Panc1 (cell line): ENCODE measurements at regions not wholly inside any gene's neighbourhood (a gene's known extent, or its start where the extent isn't known, plus 50 kb on each side); places are given as distances from the start of the nearest gene placed in this dataset.

Experiments
- ATAC-seq: fragments of 200-7000 bp; cut with Tn5 transposase; 2 replicates; pipeline ENCODE4 v1.9.1; 2020; ENCODE audit warnings: mild to moderate bottlenecking, moderate library complexity
- BruUV-seq: library from RNA; stranded (reverse); fragments of 400-500 nt; replicated peaks from 2 replicates; lab custom pipeline; 2021; lab: Mats Ljungman, UMichigan
- CTCF ChIA-PET: fragments of 300-600 bp; sonication (Branson Sonifier 250); formaldehyde crosslinking; loops from one replicate; lab custom pipeline; 2022; ENCODE audit warnings: antibody characterized with exemption; lab: Charles Lee
- POLR2A ChIA-PET: fragments of 300-600 bp; sonication (Branson Sonifier 250); formaldehyde crosslinking; loops from one replicate; lab custom pipeline; 2022; ENCODE audit warnings: antibody characterized with exemption; lab: Charles Lee
- DNase-seq: peaks from one replicate; pipeline ENCODE4 v3.0.0-alpha.2; 2010; ENCODE audit warnings: low read depth, low spot score
- H3K27ac ChIP-seq: 2 replicates; pipeline ENCODE4 v1.5.1; 2011; ENCODE audit warnings: mild to moderate bottlenecking, low read length, inconsistent platforms
- H3K27me3 ChIP-seq: fragments of 200-500 bp; sonication (Bioruptor generic); 2 replicates; pipeline ENCODE4 v1.6.0; 2014; ENCODE audit warnings: low read length, inconsistent platforms; ENCODE audit not compliant: control insufficient read depth, insufficient read depth
- H3K36me3 ChIP-seq: fragments of 200-500 bp; sonication (Bioruptor generic); 2 replicates; pipeline ENCODE4 v1.5.1; 2014; ENCODE audit warnings: inconsistent platforms, mild to moderate bottlenecking, low read length, moderate library complexity; ENCODE audit not compliant: control insufficient read depth, insufficient read depth
- H3K4me1 ChIP-seq: 2 replicates; pipeline ENCODE4 v1.5.1; 2011; ENCODE audit warnings: inconsistent platforms, mild to moderate bottlenecking, low read length, moderate library complexity; ENCODE audit not compliant: control insufficient read depth, insufficient read depth
- H3K4me3 ChIP-seq, 2 experiments: 2 replicates each; pipeline ENCODE4 v1.5.1; 2011 to 2012; ENCODE audit warnings: low read depth in 2 of 2, low read length in 2 of 2, mild to moderate bottlenecking in 2 of 2, inconsistent platforms in 1 of 2, moderate library complexity in 1 of 2
- H3K9me3 ChIP-seq: fragments of 200-500 bp; sonication (Bioruptor generic); 2 replicates; pipeline ENCODE4 v1.5.1; 2014; ENCODE audit warnings: low read depth, mild to moderate bottlenecking, inconsistent platforms, low read length, moderate library complexity; ENCODE audit not compliant: control insufficient read depth, insufficient read depth
- POLR2AphosphoS5 ChIP-seq: IDR thresholded peaks from 2 replicates; pipeline ENCODE4 v1.6.1; 2012; ENCODE audit warnings: mild to moderate bottlenecking, low read depth, low read length, moderate library complexity
- SIN3A ChIP-seq: IDR thresholded peaks from 2 replicates; pipeline ENCODE4 v1.6.1; 2012; ENCODE audit warnings: low read depth, mild to moderate bottlenecking, low read length, moderate library complexity, borderline replicate concordance; ENCODE audit not compliant: insufficient read depth
- TCF7L2 ChIP-seq: IDR thresholded peaks from 2 replicates; pipeline ENCODE4 v1.6.1; 2011; ENCODE audit warnings: mild to moderate bottlenecking, low read depth, low read length, inconsistent platforms
- in situ Hi-C: cut with HindIII; loops from 2 replicates; pipeline ENCODE4 v1.10.0; 2016; ENCODE audit warnings: low sequenced_read_pairs, low pct_unique_long_range_greater_than_20kb
- intact Hi-C: fragments of 100-400 bp; cut with micrococcal nuclease; formaldehyde crosslinking; loops from one replicate; pipeline ENCODE4 v1.10.0; 2022; ENCODE audit not compliant: unreplicated experiment
- TF ChIP-seq, protein P1 (sequence below), 2 experiments: IDR thresholded peaks; 2 replicates each; pipeline ENCODE4 v1.6.1; 2011 to 2012; ENCODE audit warnings: low read depth in 2 of 2, control low read depth in 1 of 2, low read length in 1 of 2, mild to moderate bottlenecking in 1 of 2, moderate library complexity in 1 of 2; ENCODE audit not compliant: insufficient read depth in 1 of 2
- TF ChIP-seq, protein P2 (sequence below): fragments of 450-650 bp; IDR thresholded peaks from 2 replicates; pipeline ENCODE4 v1.5.1; 2017; ENCODE audit warnings: mild to moderate bottlenecking

DNA sequence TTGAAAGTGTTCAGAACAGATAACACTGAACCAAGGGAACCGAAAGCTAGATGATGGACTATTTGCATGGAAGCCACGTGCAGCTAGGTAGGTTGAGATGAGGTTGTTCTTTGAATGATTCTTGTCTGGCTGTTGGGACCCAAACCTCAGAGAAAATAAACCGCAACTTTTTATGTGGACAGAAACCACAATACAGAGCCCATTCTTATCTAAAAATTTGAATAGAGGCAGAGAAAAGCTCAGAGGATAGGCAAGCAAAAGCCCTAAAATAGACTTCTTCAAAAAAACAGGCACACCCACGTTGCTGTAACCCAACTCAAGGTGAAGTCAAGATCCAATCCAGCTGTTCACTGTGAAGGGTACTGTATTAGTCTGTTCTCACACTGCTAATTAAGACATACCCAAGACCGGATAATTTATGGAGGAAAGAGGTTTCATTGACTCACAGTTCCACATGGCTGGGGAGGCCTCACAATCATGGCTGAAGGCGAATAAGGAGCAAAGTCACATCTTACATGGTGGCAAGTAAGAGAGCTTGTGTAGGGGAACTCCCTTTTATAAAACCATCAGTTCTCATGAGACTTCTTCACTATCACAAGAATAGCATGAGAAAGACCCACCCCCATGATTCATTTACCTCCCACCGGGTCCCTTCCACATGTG, 353.8 kb downstream of the AACS start:
- no peak for ATAC-seq
- H3K9me3 ChIP-seq, result no peaks in the 10 kb centered on the region
- H3K36me3 ChIP-seq, result no peaks in the 10 kb centered on the region
- no peak overlapping the region for H3K27ac ChIP-seq
- no peaks in the 10 kb centered on the region for H3K4me1 ChIP-seq
- POLR2A ChIA-PET, result no interaction called here
- no peak for DNase-seq
- in situ Hi-C loops, result no loop called here
- intact Hi-C loops, result no loop called here
- TF ChIP-seq SIN3A, result no peak
- TF ChIP-seq, protein P1, sequence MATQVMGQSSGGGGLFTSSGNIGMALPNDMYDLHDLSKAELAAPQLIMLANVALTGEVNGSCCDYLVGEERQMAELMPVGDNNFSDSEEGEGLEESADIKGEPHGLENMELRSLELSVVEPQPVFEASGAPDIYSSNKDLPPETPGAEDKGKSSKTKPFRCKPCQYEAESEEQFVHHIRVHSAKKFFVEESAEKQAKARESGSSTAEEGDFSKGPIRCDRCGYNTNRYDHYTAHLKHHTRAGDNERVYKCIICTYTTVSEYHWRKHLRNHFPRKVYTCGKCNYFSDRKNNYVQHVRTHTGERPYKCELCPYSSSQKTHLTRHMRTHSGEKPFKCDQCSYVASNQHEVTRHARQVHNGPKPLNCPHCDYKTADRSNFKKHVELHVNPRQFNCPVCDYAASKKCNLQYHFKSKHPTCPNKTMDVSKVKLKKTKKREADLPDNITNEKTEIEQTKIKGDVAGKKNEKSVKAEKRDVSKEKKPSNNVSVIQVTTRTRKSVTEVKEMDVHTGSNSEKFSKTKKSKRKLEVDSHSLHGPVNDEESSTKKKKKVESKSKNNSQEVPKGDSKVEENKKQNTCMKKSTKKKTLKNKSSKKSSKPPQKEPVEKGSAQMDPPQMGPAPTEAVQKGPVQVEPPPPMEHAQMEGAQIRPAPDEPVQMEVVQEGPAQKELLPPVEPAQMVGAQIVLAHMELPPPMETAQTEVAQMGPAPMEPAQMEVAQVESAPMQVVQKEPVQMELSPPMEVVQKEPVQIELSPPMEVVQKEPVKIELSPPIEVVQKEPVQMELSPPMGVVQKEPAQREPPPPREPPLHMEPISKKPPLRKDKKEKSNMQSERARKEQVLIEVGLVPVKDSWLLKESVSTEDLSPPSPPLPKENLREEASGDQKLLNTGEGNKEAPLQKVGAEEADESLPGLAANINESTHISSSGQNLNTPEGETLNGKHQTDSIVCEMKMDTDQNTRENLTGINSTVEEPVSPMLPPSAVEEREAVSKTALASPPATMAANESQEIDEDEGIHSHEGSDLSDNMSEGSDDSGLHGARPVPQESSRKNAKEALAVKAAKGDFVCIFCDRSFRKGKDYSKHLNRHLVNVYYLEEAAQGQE (IDR thresholded peaks at IDR 0.05; ENCODE audit: insufficient read depth in 1 of 2, low read depth in 2 of 2, low read length in 1 of 2), result no peak
- no peak for TF ChIP-seq TCF7L2
- TF ChIP-seq, protein P2, sequence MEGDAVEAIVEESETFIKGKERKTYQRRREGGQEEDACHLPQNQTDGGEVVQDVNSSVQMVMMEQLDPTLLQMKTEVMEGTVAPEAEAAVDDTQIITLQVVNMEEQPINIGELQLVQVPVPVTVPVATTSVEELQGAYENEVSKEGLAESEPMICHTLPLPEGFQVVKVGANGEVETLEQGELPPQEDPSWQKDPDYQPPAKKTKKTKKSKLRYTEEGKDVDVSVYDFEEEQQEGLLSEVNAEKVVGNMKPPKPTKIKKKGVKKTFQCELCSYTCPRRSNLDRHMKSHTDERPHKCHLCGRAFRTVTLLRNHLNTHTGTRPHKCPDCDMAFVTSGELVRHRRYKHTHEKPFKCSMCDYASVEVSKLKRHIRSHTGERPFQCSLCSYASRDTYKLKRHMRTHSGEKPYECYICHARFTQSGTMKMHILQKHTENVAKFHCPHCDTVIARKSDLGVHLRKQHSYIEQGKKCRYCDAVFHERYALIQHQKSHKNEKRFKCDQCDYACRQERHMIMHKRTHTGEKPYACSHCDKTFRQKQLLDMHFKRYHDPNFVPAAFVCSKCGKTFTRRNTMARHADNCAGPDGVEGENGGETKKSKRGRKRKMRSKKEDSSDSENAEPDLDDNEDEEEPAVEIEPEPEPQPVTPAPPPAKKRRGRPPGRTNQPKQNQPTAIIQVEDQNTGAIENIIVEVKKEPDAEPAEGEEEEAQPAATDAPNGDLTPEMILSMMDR, result no peak
- TF ChIP-seq POLR2AphosphoS5, result no peak
- CTCF ChIA-PET, result no interaction called here
- no peak overlapping the region for H3K4me3 ChIP-seq
- peaks cover 7% of the 10 kb centered on the region for H3K27me3 ChIP-seq
- no TSS peak for BruUV-seq

- no peak for ATAC-seq
- no peak overlapping the region for H3K27ac ChIP-seq
- no TSS peak for BruUV-seq
- POLR2A ChIA-PET, result no interaction called here
- DNase-seq, result no peak
- no peaks in the 10 kb centered on the region for H3K27me3 ChIP-seq
- TF ChIP-seq TCF7L2, result no peak
- TF ChIP-seq POLR2AphosphoS5, result no peak
- TF ChIP-seq, protein P2, result no peak
- no peak for TF ChIP-seq SIN3A
- TF ChIP-seq, protein P1 (IDR thresholded peaks at IDR 0.05; ENCODE audit: insufficient read depth in 1 of 2, low read depth in 2 of 2, low read length in 1 of 2), result no peak
- no peaks in the 10 kb centered on the region for H3K36me3 ChIP-seq
- H3K4me1 ChIP-seq, result no peaks in the 10 kb centered on the region
- CTCF ChIA-PET, result no interaction called here
- in situ Hi-C loops (no loop called here), intact Hi-C loops (no loop called here)
- H3K4me3 ChIP-seq, result no peak overlapping the region
- H3K9me3 ChIP-seq, result no peaks in the 10 kb centered on the region
Observed at GRCh38 chr12:125424909-125425308, 359.7 kb downstream of the AACS start.
